Erythroblast (primary cell): ENCODE measurements at regions not wholly inside any gene's neighbourhood (a gene's known extent, or its start where the extent isn't known, plus 50 kb on each side); places are given as distances from the start of the nearest gene placed in this dataset.

Experiments used
- GATA1 ChIP-seq: IDR thresholded peaks from 2 replicates; pipeline ENCODE4 v1.6.1; 2011; ENCODE audit warnings: low read depth, mild to moderate bottlenecking, control low read depth, low read length, moderate library complexity
- POLR2A ChIP-seq: IDR thresholded peaks from 2 replicates; pipeline ENCODE4 v1.6.1; 2011; ENCODE audit warnings: mild to moderate bottlenecking, low read length

- TF ChIP-seq POLR2A: no peak
- TF ChIP-seq GATA1: no peak
Observed at GRCh38 chr5:96121364-96121763, 159.7 kb upstream of the ELL2 start.
